CD4-positive, alpha-beta T cell (primary cell): ENCODE measurements at regions not wholly inside any gene's neighbourhood (a gene's known extent, or its start where the extent isn't known, plus 50 kb on each side); places are given as distances from the start of the nearest gene placed in this dataset.
A peak's percentile ranks its signal among the peaks of the same experiment; 100 is the strongest.

Experiments
- ATAC-seq: fragments of 200-7000 bp; cut with Tn5 transposase; one replicate; pipeline ENCODE4 v1.10.0; 2022; ENCODE audit warnings: mild to moderate bottlenecking; ENCODE audit not compliant: poor library complexity
- CTCF ChIA-PET: fragments of 350-600 bp; sonication (Branson Sonifier 250); formaldehyde crosslinking; loops from one replicate; lab custom pipeline; 2021; ENCODE audit warnings: antibody characterized with exemption, inconsistent platforms; lab: Charles Lee
- POLR2A ChIA-PET: fragments of 350-600 bp; sonication (Branson Sonifier 250); formaldehyde crosslinking; loops from one replicate; lab custom pipeline; 2021; ENCODE audit warnings: antibody characterized with exemption, inconsistent platforms; lab: Charles Lee
- DNase-seq, 14 experiments: peaks; one replicate each; pipeline ENCODE4 v3.0.0-alpha.2; 2013 to 2020; ENCODE audit warnings: mixed read lengths in 2 of 14
- H3K27ac ChIP-seq, 2 donors: one replicate each; pipeline versions ENCODE4 v1.5.1 to v1.7.0; 2013; ENCODE audit warnings: low read length in 2 of 2, low read depth in 1 of 2, mild to moderate bottlenecking in 1 of 2
- H3K27me3 ChIP-seq, 2 experiments: 1 replicate in 1 of 2; 2 replicates in 1 of 2; pipeline versions ENCODE4 v1.6.1 to v1.7.0; 2013; ENCODE audit warnings: low read length in 2 of 2, control low read depth in 1 of 2, mild to moderate bottlenecking in 1 of 2, moderate library complexity in 1 of 2; ENCODE audit not compliant: insufficient read depth in 2 of 2, control insufficient read depth in 1 of 2
- H3K36me3 ChIP-seq: one replicate; pipeline ENCODE4 v1.6.1; 2013; ENCODE audit warnings: low read length, control low read depth; ENCODE audit not compliant: insufficient read depth
- H3K4me1 ChIP-seq: one replicate; pipeline ENCODE4 v1.6.1; 2013; ENCODE audit warnings: low read length, control low read depth; ENCODE audit not compliant: insufficient read depth
- H3K4me3 ChIP-seq: one replicate; pipeline ENCODE4 v1.5.1; 2013; ENCODE audit warnings: mild to moderate bottlenecking, low read length, moderate library complexity
- H3K9me3 ChIP-seq, 2 experiments: 1 replicate in 1 of 2; 2 replicates in 1 of 2; pipeline versions ENCODE4 v1.6.1 to v1.7.0; 2013; ENCODE audit warnings: low read length in 2 of 2, mild to moderate bottlenecking in 2 of 2, control low read depth in 1 of 2, moderate library complexity in 1 of 2; ENCODE audit not compliant: control insufficient read depth in 1 of 2, insufficient read depth in 1 of 2
- H3K27ac Mint-ChIP-seq: one replicate; pipeline ENCODE4 v1.8.0; 2020; ENCODE audit warnings: mixed read lengths
- H3K27me3 Mint-ChIP-seq: one replicate; pipeline ENCODE4 v1.8.0; 2021; ENCODE audit warnings: mixed read lengths
- H3K36me3 Mint-ChIP-seq: one replicate; pipeline ENCODE4 v1.8.0; 2021; ENCODE audit warnings: low read depth, mixed read lengths
- H3K4me1 Mint-ChIP-seq: one replicate; pipeline ENCODE4 v1.8.0; 2021; ENCODE audit warnings: low read depth, mixed read lengths
- H3K4me3 Mint-ChIP-seq: one replicate; pipeline ENCODE4 v1.8.0; 2020; ENCODE audit warnings: mild to moderate bottlenecking, mixed read lengths
- H3K9me3 Mint-ChIP-seq: one replicate; pipeline ENCODE4 v1.8.0; 2020; ENCODE audit warnings: mixed read lengths
- intact Hi-C, 2 experiments: fragments of 100-400 bp; cut with DNase I in 1 of 2; cut with micrococcal nuclease in 1 of 2; formaldehyde crosslinking; loops; one replicate each; pipeline versions ENCODE4 v1.15.1 to v1.9.0; 2023 to 2025; cut with DNase I, micrococcal nuclease
- TF ChIP-seq, protein P1 (sequence below): fragments of 200-600 bp; IDR thresholded peaks from one replicate; pipeline ENCODE4 v1.8.0; 2022; ENCODE audit warnings: antibody characterized with exemption, mild to moderate bottlenecking

- H3K4me1 Mint-ChIP-seq = peaks cover 27% of the 10 kb centered on the region
- H3K27me3 ChIP-seq = no peaks in the 10 kb centered on the region
Observed at GRCh38 chr15:95880031-95880570, 450.4 kb upstream of the NR2F2 start.

DNA sequence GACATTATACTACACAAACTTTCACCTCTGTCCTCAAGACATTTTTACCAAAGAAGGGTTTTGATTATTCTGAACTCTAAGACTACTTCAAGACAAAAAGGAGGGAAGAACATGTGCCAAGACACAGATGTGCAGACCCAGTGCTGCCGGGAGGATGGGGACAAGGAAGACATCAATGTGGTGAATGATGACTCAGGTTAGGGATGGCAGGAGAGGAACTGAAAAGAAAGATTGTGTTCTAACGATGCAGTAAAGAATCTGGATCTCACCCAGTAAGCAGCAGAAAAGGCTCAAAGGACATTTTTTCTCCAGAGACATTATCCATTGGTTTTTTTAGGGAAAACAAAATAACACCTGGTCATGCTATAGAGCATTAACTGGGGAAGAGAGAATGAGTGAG lies 449.9 kb upstream of the NR2F2 start:
- H3K27ac ChIP-seq = no peak overlapping the region
- Mint-ChIP-seq H3K27ac (no peak overlapping the region), H3K27me3 (no peaks in the 10 kb centered on the region), H3K4me3 (no peak overlapping the region), H3K9me3 (no peaks in the 10 kb centered on the region), H3K36me3 (no peaks in the 10 kb centered on the region), H3K4me1 (peaks cover 22% of the 10 kb centered on the region)
- ATAC-seq (no peak), DNase-seq (no peak)
- ChIA-PET CTCF (no interaction called here), POLR2A (no interaction called here)
- H3K27me3 ChIP-seq = no peaks in the 10 kb centered on the region
- TF ChIP-seq, protein P1, sequence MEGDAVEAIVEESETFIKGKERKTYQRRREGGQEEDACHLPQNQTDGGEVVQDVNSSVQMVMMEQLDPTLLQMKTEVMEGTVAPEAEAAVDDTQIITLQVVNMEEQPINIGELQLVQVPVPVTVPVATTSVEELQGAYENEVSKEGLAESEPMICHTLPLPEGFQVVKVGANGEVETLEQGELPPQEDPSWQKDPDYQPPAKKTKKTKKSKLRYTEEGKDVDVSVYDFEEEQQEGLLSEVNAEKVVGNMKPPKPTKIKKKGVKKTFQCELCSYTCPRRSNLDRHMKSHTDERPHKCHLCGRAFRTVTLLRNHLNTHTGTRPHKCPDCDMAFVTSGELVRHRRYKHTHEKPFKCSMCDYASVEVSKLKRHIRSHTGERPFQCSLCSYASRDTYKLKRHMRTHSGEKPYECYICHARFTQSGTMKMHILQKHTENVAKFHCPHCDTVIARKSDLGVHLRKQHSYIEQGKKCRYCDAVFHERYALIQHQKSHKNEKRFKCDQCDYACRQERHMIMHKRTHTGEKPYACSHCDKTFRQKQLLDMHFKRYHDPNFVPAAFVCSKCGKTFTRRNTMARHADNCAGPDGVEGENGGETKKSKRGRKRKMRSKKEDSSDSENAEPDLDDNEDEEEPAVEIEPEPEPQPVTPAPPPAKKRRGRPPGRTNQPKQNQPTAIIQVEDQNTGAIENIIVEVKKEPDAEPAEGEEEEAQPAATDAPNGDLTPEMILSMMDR = no peak
- H3K9me3 ChIP-seq = peaks cover 0 to 5% of the 10 kb centered on the region in 2 experiments
- no peaks in the 10 kb centered on the region for H3K36me3 ChIP-seq
- no peaks in the 10 kb centered on the region for H3K4me1 ChIP-seq
- no peak overlapping the region for H3K4me3 ChIP-seq
- intact Hi-C loops = no loop called here

More at GRCh38 chr15:95880031-95880570, 450.4 kb upstream of the NR2F2 start:
- H3K4me1 ChIP-seq = no peaks in the 10 kb centered on the region
- intact Hi-C loops = no loop called here
- TF ChIP-seq, protein P1 = no peak
- no peak overlapping the region for H3K4me3 ChIP-seq
- no peak overlapping the region for H3K27ac ChIP-seq
- no peak for ATAC-seq
- CTCF ChIA-PET = no interaction called here
- H3K9me3 ChIP-seq = peaks cover 0 to 5% of the 10 kb centered on the region in 2 experiments
- Mint-ChIP-seq H3K27me3 (no peaks in the 10 kb centered on the region), H3K36me3 (no peaks in the 10 kb centered on the region), H3K27ac (peak overlapping the region; percentile 20), H3K4me3 (peak overlapping the region; percentile 87), H3K9me3 (no peaks in the 10 kb centered on the region)
- DNase-seq = no peak
- POLR2A ChIA-PET = no interaction called here
- no peaks in the 10 kb centered on the region for H3K36me3 ChIP-seq

DNA sequence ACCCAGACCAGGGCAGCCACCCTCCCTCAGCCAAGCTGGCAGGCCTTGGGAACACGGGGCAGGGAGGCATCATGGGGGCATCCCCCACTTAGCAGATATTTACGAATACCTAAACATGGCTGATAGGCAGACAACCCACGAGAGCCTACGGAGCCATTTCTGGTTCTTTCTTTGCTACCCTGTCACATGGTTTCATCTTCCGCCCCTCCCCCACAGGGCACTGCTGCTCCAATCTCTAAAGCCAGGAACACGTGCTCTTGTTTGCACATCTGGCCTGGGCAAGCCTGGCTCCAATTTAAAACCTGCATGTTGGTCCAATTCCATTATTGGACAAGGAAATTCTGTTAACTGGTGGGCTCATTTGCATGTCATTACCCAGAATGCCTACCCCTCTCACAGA lies 447.4 kb upstream of the NR2F2 start:
- Histone ChIP-seq H3K27me3 (no peaks in the 10 kb centered on the region), H3K4me1 (no peaks in the 10 kb centered on the region), H3K9me3 (peaks cover 0 to 5% of the 10 kb centered on the region in 2 experiments), H3K27ac (no peak overlapping the region), H3K36me3 (no peaks in the 10 kb centered on the region), H3K4me3 (no peak overlapping the region)
- H3K4me1 Mint-ChIP-seq = peaks cover 19% of the 10 kb centered on the region
- H3K9me3 Mint-ChIP-seq = no peaks in the 10 kb centered on the region
- H3K27ac Mint-ChIP-seq = no peak overlapping the region
- ATAC-seq (no peak), DNase-seq (no peak)
- POLR2A ChIA-PET = no interaction called here
- no peaks in the 10 kb centered on the region for H3K36me3 Mint-ChIP-seq
- no peaks in the 10 kb centered on the region for H3K27me3 Mint-ChIP-seq
- H3K4me3 Mint-ChIP-seq = no peak overlapping the region
- CTCF ChIA-PET = no interaction called here
- intact Hi-C loops = no loop called here
- TF ChIP-seq, protein P1 = no peak
